ENCODE measurements at regions not wholly inside any gene's neighbourhood (a gene's known extent, or its start where the extent isn't known, plus 50 kb on each side); places are given as distances from the start of the nearest gene placed in this dataset.
"Not testable (repeated sequence)": the region's sequence is repeated elsewhere in the genome, so short reads cannot be mapped to it uniquely, and the experiment has no call there.

DNA sequence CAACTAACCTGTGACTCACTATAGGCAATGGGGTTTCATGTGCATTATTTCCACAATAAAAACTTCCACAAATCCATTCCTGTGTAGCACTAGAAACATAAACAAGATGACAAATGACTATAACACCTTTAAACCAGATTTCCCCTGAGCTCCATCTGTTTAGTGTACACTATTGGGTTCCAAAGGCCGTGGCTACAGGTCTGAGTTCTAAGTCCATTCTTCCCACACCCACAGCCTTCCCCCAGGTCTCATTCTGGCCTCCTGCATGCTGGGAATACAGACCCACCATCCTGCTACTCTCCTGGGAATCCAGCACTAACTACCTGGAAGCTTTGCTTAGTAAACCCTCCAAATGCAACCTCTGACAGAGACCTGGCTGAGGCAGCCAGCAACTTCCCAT lies 460.2 kb downstream of the RPIA start:
- TF ChIP-seq, protein P1, sequence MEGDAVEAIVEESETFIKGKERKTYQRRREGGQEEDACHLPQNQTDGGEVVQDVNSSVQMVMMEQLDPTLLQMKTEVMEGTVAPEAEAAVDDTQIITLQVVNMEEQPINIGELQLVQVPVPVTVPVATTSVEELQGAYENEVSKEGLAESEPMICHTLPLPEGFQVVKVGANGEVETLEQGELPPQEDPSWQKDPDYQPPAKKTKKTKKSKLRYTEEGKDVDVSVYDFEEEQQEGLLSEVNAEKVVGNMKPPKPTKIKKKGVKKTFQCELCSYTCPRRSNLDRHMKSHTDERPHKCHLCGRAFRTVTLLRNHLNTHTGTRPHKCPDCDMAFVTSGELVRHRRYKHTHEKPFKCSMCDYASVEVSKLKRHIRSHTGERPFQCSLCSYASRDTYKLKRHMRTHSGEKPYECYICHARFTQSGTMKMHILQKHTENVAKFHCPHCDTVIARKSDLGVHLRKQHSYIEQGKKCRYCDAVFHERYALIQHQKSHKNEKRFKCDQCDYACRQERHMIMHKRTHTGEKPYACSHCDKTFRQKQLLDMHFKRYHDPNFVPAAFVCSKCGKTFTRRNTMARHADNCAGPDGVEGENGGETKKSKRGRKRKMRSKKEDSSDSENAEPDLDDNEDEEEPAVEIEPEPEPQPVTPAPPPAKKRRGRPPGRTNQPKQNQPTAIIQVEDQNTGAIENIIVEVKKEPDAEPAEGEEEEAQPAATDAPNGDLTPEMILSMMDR (conservative IDR thresholded peaks at IDR 0.05; ENCODE audit: low read depth, low read length): not testable (repeated sequence)
- TF ChIP-seq EZH2 (IDR thresholded peaks at IDR 0.05; ENCODE audit: borderline replicate concordance, low read depth, low read length, poor library complexity, severe bottlenecking): not testable (repeated sequence)

All from A673 (cell line).